ENCODE measurements at regions not wholly inside any gene's neighbourhood (a gene's known extent, or its start where the extent isn't known, plus 50 kb on each side); places are given as distances from the start of the nearest gene placed in this dataset.

DNA sequence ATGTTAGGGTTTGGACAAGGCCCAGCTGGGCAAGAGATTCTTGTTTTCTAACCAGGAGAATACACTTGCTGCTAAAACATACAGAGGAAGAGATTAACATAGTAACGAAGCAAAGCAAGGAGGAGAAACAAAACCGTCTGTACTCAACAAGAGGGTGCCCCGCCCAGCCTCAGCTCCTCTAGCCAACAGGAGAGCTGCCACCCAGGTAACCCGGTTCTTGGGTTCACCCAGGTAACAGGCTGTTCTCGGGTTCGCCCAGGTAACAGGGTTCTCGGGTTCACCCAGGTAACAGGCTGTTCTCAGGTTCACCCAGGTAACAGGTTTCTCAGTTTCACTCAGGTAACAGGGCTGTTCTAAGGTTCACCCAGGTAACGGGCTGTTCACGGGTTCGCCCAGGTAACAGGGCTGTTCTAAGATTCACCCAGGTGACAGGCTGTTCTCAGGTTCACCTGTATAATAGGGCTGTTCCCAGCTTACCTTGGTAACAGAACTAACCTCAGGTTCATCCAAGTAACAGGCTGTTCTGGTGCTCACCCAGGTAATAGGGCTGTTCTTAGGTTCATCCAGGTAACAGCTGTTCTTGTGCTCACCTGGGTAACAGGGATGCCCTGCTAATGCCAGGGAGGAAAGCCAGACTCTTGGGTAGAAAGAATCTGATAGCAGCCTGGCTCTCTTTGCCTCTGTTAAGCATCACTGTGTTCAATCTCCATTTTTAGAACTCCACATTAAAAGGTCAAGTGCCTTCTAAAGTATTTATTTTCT is 271.6 kb downstream of the SYK start:
- no peak for DNase-seq

- no peak for DNase-seq
Observed at GRCh38 chr9:91073811-91074771, 272.5 kb downstream of the SYK start.

DNA sequence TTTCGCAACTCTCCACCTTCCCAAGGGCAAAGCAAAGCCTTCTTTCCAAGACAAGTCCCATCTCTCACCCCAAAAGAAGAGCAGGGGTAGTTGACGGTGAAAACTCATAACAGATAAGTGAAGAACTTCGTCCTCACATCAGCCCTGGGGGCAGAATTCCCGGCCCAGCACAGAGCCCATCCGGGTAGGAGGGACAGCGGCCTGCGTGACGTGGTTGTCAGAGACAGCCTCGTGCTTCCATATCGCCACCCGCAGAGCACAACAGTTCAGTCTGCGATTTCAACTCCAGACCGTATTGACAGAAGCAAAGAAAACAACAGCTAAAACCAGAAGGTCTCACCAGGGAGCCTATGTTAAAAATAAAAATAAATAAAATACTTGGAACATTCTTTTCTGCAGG is 273.2 kb downstream of the SYK start:
- DNase-seq = no peak

- no peak for DNase-seq
Observed at GRCh38 chr9:91075279-91075678, 273.7 kb downstream of the SYK start.

DNA sequence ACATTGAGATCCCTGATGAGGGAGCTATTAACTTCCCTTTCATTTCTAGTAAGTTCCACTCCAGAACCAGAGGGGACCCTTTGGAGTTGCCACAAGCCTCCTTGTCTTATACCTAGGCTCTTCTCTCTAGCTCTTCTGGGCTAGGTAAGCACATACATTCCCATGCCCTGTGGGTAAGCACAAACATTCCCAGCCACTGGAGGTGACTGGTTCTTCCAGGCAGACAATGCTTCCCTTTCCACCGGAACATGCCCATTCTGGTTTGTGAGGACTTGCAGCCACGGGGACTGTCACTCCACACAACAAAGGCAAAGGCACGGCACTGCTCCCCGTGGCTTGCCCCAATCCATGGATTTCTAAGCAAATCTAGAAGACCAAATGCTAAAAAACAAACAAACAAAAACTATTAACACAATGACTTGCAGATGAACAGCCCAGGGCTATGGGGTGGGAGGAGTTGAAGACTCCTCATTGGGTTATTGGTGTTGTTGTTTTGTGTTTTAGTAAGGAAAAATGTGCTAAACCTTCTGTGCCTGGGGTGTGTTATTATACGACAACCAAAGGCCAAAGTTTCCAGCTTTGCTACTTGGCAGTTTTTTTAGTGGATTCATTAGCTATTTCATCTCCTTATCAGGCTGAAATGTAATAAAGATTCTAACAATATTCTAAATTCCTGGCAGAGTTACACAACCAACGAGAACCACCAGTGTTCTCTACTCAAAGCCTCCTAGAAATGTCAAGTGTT is 276.2 kb downstream of the SYK start:
- DNase-seq = no peak

- no peak for DNase-seq
Observed at GRCh38 chr9:91078369-91078695, 276.7 kb downstream of the SYK start.

GRCh38 chr9:91082731-91083130 is 279.0 kb downstream of the AUH start:
- DNase-seq = no peak

- no peak for DNase-seq
Observed at GRCh38 chr9:91084896-91085516, 276.7 kb downstream of the AUH start.

GRCh38 chr9:91085517-91086291 is 276.0 kb downstream of the AUH start:
- DNase-seq = no peak

- DNase-seq = no peak
Observed at GRCh38 chr9:91086657-91087461, 274.9 kb downstream of the AUH start.

DNA sequence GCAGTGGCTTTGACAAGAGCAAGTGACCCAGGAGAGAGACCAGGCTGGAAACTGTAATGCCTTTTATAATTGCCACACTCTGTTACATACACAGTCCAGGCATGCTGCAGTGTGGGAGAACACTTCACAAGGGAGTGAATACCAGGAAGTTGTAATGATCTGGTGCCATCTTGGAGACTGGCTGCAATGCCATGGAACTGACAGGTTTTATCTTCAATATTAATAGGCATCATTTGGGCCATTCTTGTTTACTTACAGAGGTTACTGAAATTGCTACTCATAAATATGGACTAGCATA is 274.3 kb downstream of the AUH start:
- DNase-seq = no peak

- peak; percentile 14 for DNase-seq
Observed at GRCh38 chr9:91089405-91090129, 272.2 kb downstream of the AUH start.

DNA sequence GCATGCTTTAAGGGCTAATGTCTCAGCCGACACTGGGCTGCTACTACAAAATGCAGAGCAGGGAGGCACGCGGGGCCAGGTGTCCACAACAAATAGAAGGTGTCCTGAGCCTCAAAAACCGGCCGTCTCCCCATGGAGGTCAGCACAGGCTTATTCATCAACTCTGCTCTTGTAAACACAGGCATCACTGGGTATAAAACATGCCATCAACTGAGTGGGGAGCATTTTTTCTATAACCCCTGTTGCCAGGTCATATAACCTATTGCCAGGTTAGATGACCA is 271.6 kb downstream of the AUH start:
- DNase-seq = no peak

DNA sequence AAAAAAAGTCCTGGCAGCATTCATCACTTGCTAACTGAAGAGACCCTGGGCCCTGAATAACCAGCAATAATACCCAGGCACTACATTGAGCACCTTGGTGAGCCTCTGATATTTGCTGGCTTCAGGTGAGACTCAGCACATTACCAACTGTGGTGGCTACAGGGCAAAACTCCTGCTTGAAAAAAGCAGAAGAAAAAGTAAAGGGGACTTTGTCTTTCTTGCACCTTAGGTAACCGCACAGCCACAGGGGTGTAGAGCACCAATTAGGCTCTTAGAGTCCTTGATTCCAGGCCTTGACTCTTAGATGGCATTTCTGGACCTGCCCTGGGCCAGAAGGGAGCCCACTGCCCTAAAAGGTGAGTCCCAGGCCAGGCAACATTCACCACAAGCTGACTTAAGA is 269.5 kb downstream of the AUH start:
- no peak for DNase-seq

DNA sequence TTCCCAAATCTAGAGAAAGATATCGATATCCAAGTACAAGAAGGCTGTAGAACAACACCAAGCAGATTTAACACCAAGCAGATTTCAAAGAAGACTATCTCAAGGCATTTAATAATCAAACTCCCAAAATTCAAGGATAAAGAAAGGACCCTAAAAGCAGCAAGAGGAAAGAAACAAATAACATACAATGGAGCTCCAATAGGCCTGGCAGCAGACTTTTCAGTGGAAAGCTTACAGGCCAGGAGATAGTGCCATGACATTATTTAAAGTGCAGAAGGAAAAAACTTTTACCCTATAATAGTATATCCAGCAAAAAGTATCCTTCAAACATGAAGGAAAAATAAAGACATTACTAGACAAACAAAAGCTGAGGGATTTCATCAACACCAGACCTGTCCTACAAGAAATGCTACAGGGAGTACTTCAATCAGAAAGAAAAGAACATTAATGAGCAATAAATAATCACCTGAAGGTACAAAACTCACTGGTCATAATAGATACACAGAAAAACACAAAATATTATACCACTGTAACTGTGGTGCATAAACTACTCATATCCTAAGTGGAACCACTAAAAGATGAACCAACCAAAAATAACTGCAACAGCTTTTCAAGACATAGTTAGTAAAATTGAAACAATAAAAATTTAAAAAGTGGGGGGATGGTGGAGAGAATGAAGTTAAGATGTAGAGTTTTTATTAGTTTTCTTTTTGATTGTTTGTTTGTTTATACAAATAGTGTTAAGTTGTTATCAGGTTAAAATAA is 267.2 kb downstream of the AUH start:
- no peak for DNase-seq

DNA sequence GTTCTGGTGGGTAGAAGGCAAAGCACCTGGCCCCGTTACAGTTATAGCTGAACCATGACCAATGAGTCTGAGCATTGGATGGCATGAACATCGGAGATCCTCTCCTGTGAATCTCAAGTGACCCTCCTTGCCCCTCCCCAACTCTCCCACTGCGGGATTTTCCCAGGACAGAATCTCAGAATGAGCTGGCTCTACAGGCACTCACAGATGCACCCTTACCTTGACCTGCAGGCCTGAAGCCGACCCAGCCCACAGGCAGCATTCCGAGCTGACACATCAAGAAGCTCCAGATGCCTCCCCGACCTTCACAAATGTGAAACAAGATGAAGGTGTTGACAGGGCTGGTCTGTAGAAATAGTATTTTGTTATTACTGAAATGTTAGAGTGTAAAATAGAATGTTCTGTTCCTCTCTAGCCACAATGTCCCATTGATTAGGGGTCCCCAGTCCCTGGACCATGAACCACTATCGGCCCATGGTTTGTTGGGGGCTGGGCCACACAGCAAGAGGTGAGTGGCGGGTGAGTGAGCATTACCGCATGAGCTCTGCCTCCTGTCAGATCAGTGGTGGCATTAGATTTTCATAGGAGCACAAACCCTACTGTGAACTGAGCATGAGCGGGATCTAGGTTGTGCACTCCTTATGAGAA is 263.4 kb downstream of the AUH start:
- no peak for DNase-seq

DNA sequence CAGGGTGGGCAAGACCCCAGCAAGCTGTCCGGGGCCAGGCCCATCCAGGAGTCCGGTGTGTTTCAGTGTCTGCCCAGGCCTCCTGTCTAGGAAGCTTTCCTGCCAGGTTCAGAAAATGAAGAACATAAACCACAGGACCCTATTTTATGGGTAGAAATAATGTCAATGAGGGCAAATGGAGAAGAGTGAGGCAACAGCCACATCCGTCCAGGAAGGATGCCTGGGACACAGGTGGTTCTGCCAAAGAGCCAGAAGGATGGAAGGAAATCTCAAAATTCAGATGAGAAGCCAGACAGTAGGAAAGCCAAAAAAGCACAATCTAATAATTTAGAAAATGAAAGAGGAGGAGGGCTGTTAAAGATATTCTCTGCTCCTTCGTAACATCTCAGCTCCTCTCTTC is 262.3 kb downstream of the AUH start:
- no peak for DNase-seq

DNA sequence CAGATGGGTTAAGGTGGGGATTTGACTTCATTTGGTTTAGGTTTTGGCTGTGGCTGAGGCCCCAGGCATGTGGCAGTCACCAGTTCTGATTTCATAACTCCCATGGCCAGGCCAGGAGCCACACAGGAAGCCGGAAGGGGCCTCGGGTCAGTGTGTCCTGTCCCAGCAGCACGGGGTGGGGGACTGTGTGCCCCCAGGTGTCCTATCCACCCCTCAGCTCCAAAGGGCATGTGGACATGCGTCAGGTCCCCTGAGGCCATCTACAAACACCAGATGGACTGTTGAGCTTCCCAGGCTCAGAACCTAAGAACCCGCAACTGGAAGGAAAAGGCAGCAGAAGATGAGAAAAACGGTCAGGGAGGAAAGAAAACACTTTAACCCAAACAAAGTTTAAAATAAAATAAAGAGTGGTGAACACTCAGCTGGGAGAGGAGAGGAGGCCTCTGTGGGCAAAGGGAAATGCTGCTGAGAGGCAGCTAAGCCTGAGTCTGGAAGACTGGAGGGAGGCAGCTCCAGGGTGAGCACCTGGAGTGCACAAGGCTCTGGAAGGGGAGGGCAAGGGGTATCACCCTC is 260.8 kb downstream of the AUH start:
- DNase-seq = no peak

GRCh38 chr9:91101611-91102168 is 260.0 kb downstream of the AUH start:
- DNase-seq = peak; percentile 71

All from CD4-positive, alpha-beta T cell treated with Interleukin-4 for 4 hours (primary cell).